Ishikawa (cell line): ENCODE measurements at regions not wholly inside any gene's neighbourhood (a gene's known extent, or its start where the extent isn't known, plus 50 kb on each side); places are given as distances from the start of the nearest gene placed in this dataset.

Experiments
- CEBPB ChIP-seq: IDR thresholded peaks from 2 replicates; pipeline ENCODE4 v1.6.1; 2012
- CREB1 ChIP-seq: IDR thresholded peaks from 2 replicates; pipeline ENCODE4 v1.6.1; 2012; ENCODE audit warnings: low read depth
- EGR1 ChIP-seq: IDR thresholded peaks from 2 replicates; pipeline ENCODE4 v1.6.1; 2012
- EP300 ChIP-seq: IDR thresholded peaks from 2 replicates; pipeline ENCODE4 v1.6.1; 2012; ENCODE audit warnings: borderline replicate concordance
- FOXM1 ChIP-seq: IDR thresholded peaks from 2 replicates; pipeline ENCODE4 v1.6.1; 2012; ENCODE audit warnings: low read depth, borderline replicate concordance
- NFIC ChIP-seq: IDR thresholded peaks from 2 replicates; pipeline ENCODE4 v1.6.1; 2012
- RAD21 ChIP-seq: IDR thresholded peaks from 2 replicates; pipeline ENCODE4 v1.6.1; 2012; ENCODE audit warnings: low read depth
- TAF1 ChIP-seq: IDR thresholded peaks from 2 replicates; pipeline ENCODE4 v1.6.1; 2012; ENCODE audit warnings: low read depth, mild to moderate bottlenecking
- TCF12 ChIP-seq: IDR thresholded peaks from 2 replicates; pipeline ENCODE4 v1.6.1; 2012; ENCODE audit warnings: low read depth
- TEAD4 ChIP-seq: IDR thresholded peaks from 2 replicates; pipeline ENCODE4 v1.6.1; 2012
- YY1 ChIP-seq: IDR thresholded peaks from 2 replicates; pipeline ENCODE4 v1.6.1; 2012; ENCODE audit warnings: low read depth
- ZBTB7A ChIP-seq: IDR thresholded peaks from 2 replicates; pipeline ENCODE4 v1.6.1; 2012; ENCODE audit warnings: low read depth
- TF ChIP-seq, protein P1 (sequence below): IDR thresholded peaks from 2 replicates; pipeline ENCODE4 v1.6.1; 2012
- TF ChIP-seq, protein P2 (sequence below): IDR thresholded peaks from 2 replicates; pipeline ENCODE4 v1.6.1; 2012; ENCODE audit warnings: low read depth, mild to moderate bottlenecking
- TF ChIP-seq, protein P3 (sequence below): IDR thresholded peaks from 2 replicates; pipeline ENCODE4 v1.6.1; 2012

DNA sequence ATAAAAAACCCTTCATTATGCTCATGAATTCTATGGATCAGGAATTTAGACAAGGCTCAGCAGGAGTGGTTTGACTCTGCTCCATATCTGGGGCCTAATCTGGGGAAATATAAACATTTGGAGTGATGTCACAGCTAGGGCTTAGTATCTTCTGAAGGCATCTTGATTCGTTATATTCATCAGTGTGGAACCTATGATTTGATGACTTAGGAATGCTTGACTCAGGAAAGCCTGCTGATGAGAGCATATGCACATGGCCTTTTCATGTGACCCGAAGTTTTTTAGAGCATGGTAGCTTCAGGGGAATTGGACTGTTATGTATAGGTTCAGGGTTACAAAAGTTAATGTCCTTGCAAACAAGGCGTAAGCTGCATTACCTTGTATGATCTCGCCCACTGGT lies 184.9 kb upstream of the LRRC3B start:
- no peak for TF ChIP-seq EGR1
- TF ChIP-seq RAD21 = no peak
- TF ChIP-seq, protein P1, sequence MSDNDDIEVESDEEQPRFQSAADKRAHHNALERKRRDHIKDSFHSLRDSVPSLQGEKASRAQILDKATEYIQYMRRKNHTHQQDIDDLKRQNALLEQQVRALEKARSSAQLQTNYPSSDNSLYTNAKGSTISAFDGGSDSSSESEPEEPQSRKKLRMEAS = no peak
- no peak for TF ChIP-seq EP300
- TF ChIP-seq NFIC = no peak
- TF ChIP-seq TEAD4 = no peak
- no peak for TF ChIP-seq CREB1
- TF ChIP-seq YY1 = no peak
- no peak for TF ChIP-seq ZBTB7A
- TF ChIP-seq CEBPB = no peak
- TF ChIP-seq FOXM1 = no peak
- TF ChIP-seq, protein P2, sequence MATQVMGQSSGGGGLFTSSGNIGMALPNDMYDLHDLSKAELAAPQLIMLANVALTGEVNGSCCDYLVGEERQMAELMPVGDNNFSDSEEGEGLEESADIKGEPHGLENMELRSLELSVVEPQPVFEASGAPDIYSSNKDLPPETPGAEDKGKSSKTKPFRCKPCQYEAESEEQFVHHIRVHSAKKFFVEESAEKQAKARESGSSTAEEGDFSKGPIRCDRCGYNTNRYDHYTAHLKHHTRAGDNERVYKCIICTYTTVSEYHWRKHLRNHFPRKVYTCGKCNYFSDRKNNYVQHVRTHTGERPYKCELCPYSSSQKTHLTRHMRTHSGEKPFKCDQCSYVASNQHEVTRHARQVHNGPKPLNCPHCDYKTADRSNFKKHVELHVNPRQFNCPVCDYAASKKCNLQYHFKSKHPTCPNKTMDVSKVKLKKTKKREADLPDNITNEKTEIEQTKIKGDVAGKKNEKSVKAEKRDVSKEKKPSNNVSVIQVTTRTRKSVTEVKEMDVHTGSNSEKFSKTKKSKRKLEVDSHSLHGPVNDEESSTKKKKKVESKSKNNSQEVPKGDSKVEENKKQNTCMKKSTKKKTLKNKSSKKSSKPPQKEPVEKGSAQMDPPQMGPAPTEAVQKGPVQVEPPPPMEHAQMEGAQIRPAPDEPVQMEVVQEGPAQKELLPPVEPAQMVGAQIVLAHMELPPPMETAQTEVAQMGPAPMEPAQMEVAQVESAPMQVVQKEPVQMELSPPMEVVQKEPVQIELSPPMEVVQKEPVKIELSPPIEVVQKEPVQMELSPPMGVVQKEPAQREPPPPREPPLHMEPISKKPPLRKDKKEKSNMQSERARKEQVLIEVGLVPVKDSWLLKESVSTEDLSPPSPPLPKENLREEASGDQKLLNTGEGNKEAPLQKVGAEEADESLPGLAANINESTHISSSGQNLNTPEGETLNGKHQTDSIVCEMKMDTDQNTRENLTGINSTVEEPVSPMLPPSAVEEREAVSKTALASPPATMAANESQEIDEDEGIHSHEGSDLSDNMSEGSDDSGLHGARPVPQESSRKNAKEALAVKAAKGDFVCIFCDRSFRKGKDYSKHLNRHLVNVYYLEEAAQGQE = no peak
- TF ChIP-seq TCF12 = no peak
- TF ChIP-seq, protein P3, sequence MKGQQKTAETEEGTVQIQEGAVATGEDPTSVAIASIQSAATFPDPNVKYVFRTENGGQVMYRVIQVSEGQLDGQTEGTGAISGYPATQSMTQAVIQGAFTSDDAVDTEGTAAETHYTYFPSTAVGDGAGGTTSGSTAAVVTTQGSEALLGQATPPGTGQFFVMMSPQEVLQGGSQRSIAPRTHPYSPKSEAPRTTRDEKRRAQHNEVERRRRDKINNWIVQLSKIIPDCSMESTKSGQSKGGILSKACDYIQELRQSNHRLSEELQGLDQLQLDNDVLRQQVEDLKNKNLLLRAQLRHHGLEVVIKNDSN = no peak
- TF ChIP-seq TAF1 = no peak

DNA sequence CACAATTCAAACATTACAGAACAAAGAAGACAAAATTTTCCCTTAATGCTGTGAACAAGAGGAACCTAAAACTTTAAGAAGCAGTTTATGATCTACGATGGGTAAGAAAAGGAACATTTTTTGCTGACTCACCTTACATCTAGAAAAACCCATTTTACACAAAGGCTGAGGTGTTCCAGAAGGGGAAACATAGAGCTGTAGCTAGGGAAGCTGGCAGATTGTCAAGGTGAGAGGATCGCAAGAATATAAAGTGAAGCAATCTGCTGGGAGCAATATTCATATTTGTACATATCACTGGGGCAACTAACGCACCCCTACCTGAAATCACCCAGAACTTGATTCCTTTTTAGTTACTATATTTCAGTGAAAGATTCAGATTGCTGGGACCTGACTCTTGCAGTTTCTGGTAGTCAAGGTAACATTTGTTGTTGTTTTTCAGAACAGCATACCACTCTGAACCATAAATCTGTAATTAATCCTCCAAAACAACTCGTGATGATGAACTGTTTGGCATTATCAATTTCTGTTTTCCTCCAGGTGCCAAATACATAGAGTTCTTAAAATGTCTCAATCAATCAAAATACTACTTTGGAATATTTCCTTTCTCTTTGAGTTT lies 184.1 kb upstream of the LRRC3B start:
- no peak for TF ChIP-seq YY1
- no peak for TF ChIP-seq TEAD4
- no peak for TF ChIP-seq FOXM1
- no peak for TF ChIP-seq RAD21
- TF ChIP-seq, protein P2 = no peak
- no peak for TF ChIP-seq CREB1

- TF ChIP-seq TEAD4 (no peak), EP300 (no peak), YY1 (no peak), NFIC (no peak), RAD21 (no peak), CEBPB (no peak), TAF1 (no peak), FOXM1 (no peak), CREB1 (no peak), TCF12 (no peak), ZBTB7A (no peak), EGR1 (no peak)
- TF ChIP-seq, protein P2 = no peak
- TF ChIP-seq, protein P1 = no peak
- TF ChIP-seq, protein P3 = no peak
Measured at GRCh38 chr3:26438981-26439884, 183.3 kb upstream of the LRRC3B start.

GRCh38 chr3:26449996-26450395 lies 172.6 kb upstream of the LRRC3B start:
- TF ChIP-seq, protein P3 = no peak
- TF ChIP-seq TAF1 (no peak), YY1 (no peak), TCF12 (no peak), RAD21 (no peak), ZBTB7A (no peak), TEAD4 (no peak)
